Thyroid gland (tissue), 4 donors: ENCODE measurements at regions not wholly inside any gene's neighbourhood (a gene's known extent, or its start where the extent isn't known, plus 50 kb on each side); places are given as distances from the start of the nearest gene placed in this dataset.

ENCODE experiments used
- DNase-seq, 2 donors: peaks; one replicate each; pipeline ENCODE4 v3.0.0-alpha.2; 2019
- H3K27ac ChIP-seq, 3 donors: fragments of 200-600 bp; sonication (generic); 1 replicate in 2 of 3; 2 replicates in 1 of 3; pipeline ENCODE4 v1.5.1; 2016 to 2019; ENCODE audit warnings: mild to moderate bottlenecking in 1 of 3, moderate library complexity in 1 of 3
- H3K27me3 ChIP-seq: fragments of 200-600 bp; sonication (generic); one replicate; pipeline ENCODE4 v1.5.1; 2019
- H3K36me3 ChIP-seq, 2 donors: fragments of 200-600 bp; sonication (generic); one replicate each; pipeline ENCODE4 v1.5.1; 2016 to 2019
- H3K4me1 ChIP-seq, 2 donors: fragments of 200-600 bp; sonication (generic); one replicate each; pipeline ENCODE4 v1.5.1; 2017 to 2019
- H3K4me3 ChIP-seq, 3 donors: fragments of 200-600 bp; sonication (generic); replicated peaks in 1 of 3; 1 replicate in 2 of 3; 2 replicates in 1 of 3; pipeline ENCODE4 v1.5.1; 2016; ENCODE audit warnings: mild to moderate bottlenecking in 1 of 3
- H3K9me3 ChIP-seq: fragments of 200-600 bp; sonication (generic); one replicate; pipeline ENCODE4 v1.5.1; 2017
- POLR2A ChIP-seq, 2 donors: fragments of 450-650 bp; IDR thresholded peaks; one replicate each; pipeline ENCODE4 v1.6.1; 2017; ENCODE audit warnings: antibody characterized with exemption in 2 of 2, mild to moderate bottlenecking in 2 of 2, moderate library complexity in 1 of 2
- WGBS, 2 donors: methylation state at CpG; one replicate each; pipeline ENCODE4 v1.1.5; 2017; 5-methylcytosine and 5-hydroxymethylcytosine counted together
- intact Hi-C: fragments of 100-400 bp; cut with DNase I; formaldehyde crosslinking; loops from one replicate; pipeline ENCODE4 v1.15.1; 2023
- TF ChIP-seq, protein P1 (sequence below), 6 experiments: fragments of 200-600 bp in 3 of 6; fragments of 450-650 bp in 3 of 6; sonication (generic) in 3 of 6; IDR thresholded peaks; one replicate each; pipeline ENCODE4 v1.5.1; 2016 to 2019; ENCODE audit warnings: antibody characterized with exemption in 6 of 6, mild to moderate bottlenecking in 2 of 6, inconsistent platforms in 1 of 6, moderate library complexity in 1 of 6

DNA sequence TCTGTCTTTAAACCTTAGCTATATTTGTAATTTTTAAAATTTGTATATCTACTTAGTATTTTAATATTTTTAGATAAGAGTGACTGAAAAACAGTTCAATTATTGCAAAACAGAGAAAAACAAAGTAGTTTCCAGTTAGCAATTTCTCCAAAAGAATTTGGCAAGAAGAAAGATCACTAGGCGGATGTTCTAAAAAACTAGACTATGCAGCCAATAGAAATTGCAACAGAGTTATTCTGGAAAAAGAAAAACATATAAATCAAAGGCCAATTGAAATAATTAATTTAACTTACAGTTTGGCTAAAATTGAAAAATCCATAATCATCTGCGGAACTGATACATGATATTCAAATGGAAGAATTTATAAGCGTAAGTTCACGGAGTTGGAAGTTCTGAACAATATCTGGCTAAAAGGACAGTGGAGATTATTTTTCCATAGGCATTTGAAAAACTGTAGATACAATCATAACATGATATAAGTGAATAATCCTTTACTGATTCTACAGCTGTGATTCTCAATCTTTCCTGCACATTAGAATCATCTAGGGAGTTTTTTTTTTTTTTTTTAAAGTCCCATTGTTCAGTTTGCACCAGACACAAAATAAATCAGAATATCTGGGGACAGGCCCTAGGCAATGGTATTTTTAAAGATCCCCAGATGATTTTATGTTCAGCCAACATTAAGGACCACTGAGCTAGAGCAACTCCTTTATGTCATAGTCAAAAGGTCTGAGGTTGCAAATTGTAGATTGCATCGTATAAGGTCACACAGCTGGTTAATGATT is 605.1 kb upstream of the DAB2 start:
- H3K9me3 ChIP-seq = no peaks in the 10 kb centered on the region
- H3K36me3 ChIP-seq = no peaks in the 10 kb centered on the region
- no peaks in the 10 kb centered on the region for H3K27me3 ChIP-seq
- TF ChIP-seq, protein P1, sequence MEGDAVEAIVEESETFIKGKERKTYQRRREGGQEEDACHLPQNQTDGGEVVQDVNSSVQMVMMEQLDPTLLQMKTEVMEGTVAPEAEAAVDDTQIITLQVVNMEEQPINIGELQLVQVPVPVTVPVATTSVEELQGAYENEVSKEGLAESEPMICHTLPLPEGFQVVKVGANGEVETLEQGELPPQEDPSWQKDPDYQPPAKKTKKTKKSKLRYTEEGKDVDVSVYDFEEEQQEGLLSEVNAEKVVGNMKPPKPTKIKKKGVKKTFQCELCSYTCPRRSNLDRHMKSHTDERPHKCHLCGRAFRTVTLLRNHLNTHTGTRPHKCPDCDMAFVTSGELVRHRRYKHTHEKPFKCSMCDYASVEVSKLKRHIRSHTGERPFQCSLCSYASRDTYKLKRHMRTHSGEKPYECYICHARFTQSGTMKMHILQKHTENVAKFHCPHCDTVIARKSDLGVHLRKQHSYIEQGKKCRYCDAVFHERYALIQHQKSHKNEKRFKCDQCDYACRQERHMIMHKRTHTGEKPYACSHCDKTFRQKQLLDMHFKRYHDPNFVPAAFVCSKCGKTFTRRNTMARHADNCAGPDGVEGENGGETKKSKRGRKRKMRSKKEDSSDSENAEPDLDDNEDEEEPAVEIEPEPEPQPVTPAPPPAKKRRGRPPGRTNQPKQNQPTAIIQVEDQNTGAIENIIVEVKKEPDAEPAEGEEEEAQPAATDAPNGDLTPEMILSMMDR (IDR thresholded peaks at IDR 0.05) = no peak
- TF ChIP-seq POLR2A (IDR thresholded peaks at IDR 0.05) = no peak
- intact Hi-C loops = no loop called here
- no peak overlapping the region for H3K27ac ChIP-seq
- no peak overlapping the region for H3K4me3 ChIP-seq
- DNase-seq = no peak
- H3K4me1 ChIP-seq = no peaks in the 10 kb centered on the region
- WGBS, 2 donors = 81 to 87% methylated on average over 5 of the region's 5 CpGs

DNA sequence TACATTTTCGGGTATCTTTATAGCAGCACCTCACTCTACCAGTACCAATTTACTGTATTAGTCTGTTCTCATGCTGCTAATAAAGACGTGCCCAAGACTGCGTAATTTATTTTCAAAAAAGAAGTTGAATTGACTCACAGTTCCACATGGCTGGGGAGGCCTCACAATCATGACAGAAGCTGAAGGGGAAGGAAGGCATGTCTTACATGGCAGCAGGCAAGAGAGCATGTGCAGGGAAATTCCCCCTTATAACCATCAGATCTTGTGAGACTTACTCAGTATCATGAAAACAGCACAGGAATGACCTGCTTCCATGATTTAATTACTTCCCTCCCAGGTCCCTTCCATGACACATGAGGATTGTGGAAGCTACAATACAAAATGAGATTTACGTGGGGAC is 602.6 kb upstream of the DAB2 start:
- intact Hi-C loops = no loop called here
- no peaks in the 10 kb centered on the region for H3K4me1 ChIP-seq
- no peak overlapping the region for H3K4me3 ChIP-seq
- H3K27me3 ChIP-seq = no peaks in the 10 kb centered on the region
- TF ChIP-seq, protein P1 (IDR thresholded peaks at IDR 0.05) = no peak
- TF ChIP-seq POLR2A (IDR thresholded peaks at IDR 0.05) = no peak
- 67 to 91% methylated on average over 4 of the region's 4 CpGs for WGBS, 2 donors
- H3K27ac ChIP-seq = no peak overlapping the region
- no peaks in the 10 kb centered on the region for H3K36me3 ChIP-seq
- no peaks in the 10 kb centered on the region for H3K9me3 ChIP-seq
- DNase-seq = no peak

DNA sequence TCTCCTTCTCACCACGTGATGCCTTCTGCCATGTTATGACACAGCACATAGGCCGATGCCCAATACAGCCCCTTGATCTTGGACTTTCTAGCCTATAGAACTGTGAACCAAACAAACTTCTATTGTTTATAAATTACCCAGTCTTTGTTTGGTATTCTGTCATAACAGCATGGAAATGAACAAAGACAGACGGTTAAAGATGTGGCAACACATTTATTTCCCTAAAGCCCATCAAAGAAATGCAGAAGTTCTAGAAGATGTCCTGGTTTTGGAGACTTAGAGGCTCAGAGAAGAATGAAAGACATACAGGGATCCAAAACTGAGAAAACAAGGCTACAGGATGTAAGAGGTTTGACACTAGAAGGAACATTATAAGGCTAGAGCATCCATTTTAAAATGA is 600.8 kb upstream of the DAB2 start:
- no peak overlapping the region for H3K27ac ChIP-seq
- no peak for DNase-seq
- H3K4me1 ChIP-seq = no peaks in the 10 kb centered on the region
- WGBS, 2 donors = 63 to 89% methylated on average over 3 of the region's 3 CpGs
- H3K36me3 ChIP-seq = no peaks in the 10 kb centered on the region
- H3K4me3 ChIP-seq = no peak overlapping the region
- H3K9me3 ChIP-seq = no peaks in the 10 kb centered on the region
- TF ChIP-seq, protein P1 (IDR thresholded peaks at IDR 0.05) = no peak
- TF ChIP-seq POLR2A (IDR thresholded peaks at IDR 0.05) = no peak
- intact Hi-C loops = no loop called here
- H3K27me3 ChIP-seq = no peaks in the 10 kb centered on the region

DNA sequence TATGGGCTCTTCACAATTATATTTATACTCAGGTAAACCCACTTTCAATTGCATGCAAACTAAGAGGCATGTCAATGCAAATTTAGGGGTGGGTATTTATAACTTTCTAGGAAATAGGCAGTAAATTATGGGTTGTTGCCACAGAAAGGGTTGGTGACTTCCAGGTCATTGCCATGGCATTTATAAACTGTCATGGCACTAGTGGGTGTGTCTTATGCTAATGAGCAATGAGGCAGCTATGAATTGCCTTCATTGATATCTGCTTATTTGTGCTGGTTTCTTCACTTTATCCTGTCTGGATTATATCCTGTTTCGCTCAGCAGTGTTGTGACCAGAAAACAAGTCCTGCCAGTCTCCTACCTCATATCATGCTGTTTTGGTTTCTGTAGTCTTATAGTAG is 597.3 kb upstream of the DAB2 start:
- TF ChIP-seq, protein P1 (IDR thresholded peaks at IDR 0.05) = no peak
- no peak for TF ChIP-seq POLR2A (IDR thresholded peaks at IDR 0.05)
- H3K9me3 ChIP-seq = no peaks in the 10 kb centered on the region
- intact Hi-C loops = no loop called here
- WGBS, 2 donors = 97% methylated on average over 1 of the region's 1 CpG
- H3K4me3 ChIP-seq = no peak overlapping the region
- DNase-seq = no peak
- no peaks in the 10 kb centered on the region for H3K27me3 ChIP-seq
- no peaks in the 10 kb centered on the region for H3K36me3 ChIP-seq
- no peak overlapping the region for H3K27ac ChIP-seq
- H3K4me1 ChIP-seq = no peaks in the 10 kb centered on the region

DNA sequence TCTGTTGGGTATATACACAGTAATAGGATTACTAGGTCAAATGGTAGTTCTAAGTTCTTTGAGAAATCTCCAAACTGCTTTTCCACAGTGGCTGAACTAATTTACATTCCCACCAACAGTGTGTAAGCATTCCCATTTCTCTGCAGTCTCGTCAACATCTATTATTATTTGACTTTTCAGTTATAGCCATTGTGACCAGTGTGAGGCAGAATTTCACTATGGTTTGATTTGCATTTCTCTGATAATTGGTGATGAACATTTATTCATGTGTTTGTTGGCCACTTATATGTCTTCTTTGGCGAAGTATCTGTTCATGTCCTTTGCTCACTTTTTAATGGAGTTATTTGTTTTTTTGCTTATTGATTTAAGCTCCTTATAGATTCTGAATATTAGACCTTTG is 596.2 kb upstream of the DAB2 start:
- Histone ChIP-seq H3K36me3 (no peaks in the 10 kb centered on the region), H3K4me3 (no peak overlapping the region), H3K4me1 (no peaks in the 10 kb centered on the region), H3K9me3 (no peaks in the 10 kb centered on the region), H3K27ac (no peak overlapping the region), H3K27me3 (no peaks in the 10 kb centered on the region)
- no peak for TF ChIP-seq POLR2A (IDR thresholded peaks at IDR 0.05)
- TF ChIP-seq, protein P1 (IDR thresholded peaks at IDR 0.05) = no peak
- intact Hi-C loops = no loop called here
- DNase-seq = no peak
- 82 to 86% methylated on average over 2 of the region's 2 CpGs for WGBS, 2 donors
